22Rv1 (cell line): ENCODE measurements at regions not wholly inside any gene's neighbourhood (a gene's known extent, or its start where the extent isn't known, plus 50 kb on each side); places are given as distances from the start of the nearest gene placed in this dataset.

Source experiments
- H3K27ac ChIP-seq: fragments of 450-650 bp; 2 replicates; pipeline ENCODE4 v1.5.1; 2017
- ZFX ChIP-seq: fragments of 450-650 bp; IDR thresholded peaks from 2 replicates; pipeline ENCODE4 v1.6.1; 2017; ENCODE audit warnings: antibody characterized with exemption, borderline replicate concordance
- TF ChIP-seq, protein P1 (sequence below): fragments of 450-650 bp; IDR thresholded peaks from 2 replicates; pipeline ENCODE4 v1.5.1; 2017; ENCODE audit warnings: mild to moderate bottlenecking

DNA sequence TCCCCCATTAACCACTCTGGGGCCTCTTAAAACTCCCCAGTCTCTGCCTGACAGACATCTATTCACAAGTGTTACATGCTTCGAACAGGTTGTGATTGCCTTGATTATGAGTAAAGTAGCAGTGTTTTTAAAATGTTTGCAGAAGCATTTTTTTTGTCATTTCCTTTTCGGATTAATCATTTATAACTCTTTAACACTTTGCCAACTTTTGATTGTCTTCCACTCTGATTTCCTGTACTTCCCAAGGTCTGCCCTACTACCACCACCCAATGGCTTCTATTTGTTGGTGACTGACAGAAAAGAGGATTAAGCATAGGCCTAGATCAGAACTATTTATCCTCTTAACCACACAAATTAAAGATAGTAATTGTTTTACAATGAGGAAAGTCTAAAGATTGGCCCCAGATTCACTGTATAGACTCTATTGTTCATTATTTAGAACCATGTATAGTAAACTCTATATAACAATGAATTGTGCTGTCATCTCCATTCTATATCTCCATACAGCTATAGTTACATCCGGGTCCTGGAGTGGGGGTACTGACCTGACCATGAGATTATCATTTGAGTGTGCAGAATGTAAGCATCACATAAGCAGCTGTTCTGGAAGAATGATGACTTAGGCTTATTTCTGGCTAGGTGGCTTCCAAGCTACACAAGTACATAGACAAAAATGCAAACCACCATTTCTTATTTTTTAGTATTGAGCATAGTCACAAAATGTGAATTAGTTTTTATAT is 110.3 kb upstream of the RBMS1 start:
- no peak for TF ChIP-seq ZFX
- TF ChIP-seq, protein P1, sequence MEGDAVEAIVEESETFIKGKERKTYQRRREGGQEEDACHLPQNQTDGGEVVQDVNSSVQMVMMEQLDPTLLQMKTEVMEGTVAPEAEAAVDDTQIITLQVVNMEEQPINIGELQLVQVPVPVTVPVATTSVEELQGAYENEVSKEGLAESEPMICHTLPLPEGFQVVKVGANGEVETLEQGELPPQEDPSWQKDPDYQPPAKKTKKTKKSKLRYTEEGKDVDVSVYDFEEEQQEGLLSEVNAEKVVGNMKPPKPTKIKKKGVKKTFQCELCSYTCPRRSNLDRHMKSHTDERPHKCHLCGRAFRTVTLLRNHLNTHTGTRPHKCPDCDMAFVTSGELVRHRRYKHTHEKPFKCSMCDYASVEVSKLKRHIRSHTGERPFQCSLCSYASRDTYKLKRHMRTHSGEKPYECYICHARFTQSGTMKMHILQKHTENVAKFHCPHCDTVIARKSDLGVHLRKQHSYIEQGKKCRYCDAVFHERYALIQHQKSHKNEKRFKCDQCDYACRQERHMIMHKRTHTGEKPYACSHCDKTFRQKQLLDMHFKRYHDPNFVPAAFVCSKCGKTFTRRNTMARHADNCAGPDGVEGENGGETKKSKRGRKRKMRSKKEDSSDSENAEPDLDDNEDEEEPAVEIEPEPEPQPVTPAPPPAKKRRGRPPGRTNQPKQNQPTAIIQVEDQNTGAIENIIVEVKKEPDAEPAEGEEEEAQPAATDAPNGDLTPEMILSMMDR: no peak
- H3K27ac ChIP-seq: no peak overlapping the region

DNA sequence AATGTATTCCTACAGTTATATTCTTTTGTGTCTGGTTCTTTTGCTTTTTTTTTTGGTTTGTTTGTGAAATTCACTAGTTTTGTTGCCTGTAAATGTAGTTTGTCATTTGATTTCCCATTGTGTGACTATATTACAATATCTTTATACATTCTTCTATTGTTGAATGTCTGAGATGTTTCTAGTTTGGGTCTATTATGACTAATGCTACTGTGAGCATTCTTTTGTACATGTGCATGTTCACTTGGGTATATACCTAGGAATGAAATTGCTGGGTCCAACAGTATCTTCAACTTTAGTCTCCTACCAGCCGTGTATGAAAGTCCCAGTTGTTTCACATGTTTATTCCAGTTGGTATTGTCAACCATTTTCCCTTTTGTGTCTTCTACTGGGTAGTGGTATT is 112.7 kb upstream of the RBMS1 start:
- TF ChIP-seq, protein P1: no peak
- no peak for TF ChIP-seq ZFX
- no peak overlapping the region for H3K27ac ChIP-seq

DNA sequence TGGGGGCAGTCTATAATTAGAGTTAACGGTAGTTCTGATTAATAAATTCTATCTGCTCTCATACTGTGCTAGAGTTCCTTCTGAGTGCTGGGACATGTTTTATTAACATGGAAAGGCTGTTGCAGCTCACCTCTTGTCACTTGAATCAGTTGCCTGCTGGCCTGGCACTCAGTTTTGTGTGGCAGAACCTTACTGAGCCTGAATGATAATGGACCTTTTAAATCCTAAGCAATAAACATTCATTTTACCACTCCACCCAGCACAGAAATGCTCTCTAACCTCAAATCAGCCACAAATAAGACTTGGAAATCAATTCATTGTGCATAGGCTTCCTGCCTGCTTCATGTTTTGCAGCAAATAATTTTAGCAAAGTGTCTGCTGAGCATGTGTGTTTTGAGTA is 115.0 kb upstream of the RBMS1 start:
- no peak overlapping the region for H3K27ac ChIP-seq
- no peak for TF ChIP-seq ZFX
- TF ChIP-seq, protein P1: no peak

DNA sequence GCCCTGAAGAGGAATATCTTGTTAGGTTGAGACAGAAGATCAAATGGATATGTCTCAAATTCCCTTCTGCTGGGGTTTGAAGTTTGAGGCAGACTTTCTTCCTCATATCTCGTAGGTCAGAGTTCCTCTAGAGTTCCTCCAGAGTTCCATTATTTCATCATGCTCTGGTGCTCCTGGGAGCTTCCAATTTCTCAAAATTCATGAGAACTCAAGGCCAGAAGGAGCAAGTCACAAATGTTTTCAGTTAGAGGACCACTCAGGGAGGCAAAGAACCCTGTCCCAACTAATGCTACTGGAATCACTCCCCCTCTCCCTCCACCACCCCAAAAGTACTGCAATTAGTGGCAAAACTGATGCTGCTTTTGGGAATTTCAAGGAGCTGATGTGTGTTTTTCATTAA is 115.7 kb upstream of the RBMS1 start:
- no peak overlapping the region for H3K27ac ChIP-seq
- TF ChIP-seq, protein P1: no peak
- TF ChIP-seq ZFX: no peak

DNA sequence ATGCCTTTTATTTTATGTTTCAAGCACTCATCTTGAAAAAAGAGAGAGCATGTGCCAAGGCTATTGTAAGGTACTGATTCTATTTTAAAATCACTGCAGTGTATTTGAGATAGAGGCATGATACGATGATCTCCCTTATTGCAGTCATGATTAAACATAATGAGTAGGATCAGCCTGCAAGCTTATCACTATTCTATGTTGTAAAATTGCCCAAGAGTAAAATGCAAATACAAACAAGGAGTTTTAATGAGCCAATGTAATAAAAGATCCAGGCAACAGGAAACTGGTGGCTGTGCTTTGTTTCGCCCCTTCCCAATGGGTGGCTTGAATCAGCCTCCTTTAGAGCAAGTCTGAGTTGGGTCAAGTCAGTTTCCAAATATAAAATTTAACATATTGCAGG is 116.4 kb upstream of the RBMS1 start:
- H3K27ac ChIP-seq: no peak overlapping the region
- TF ChIP-seq, protein P1: no peak
- TF ChIP-seq ZFX: no peak

DNA sequence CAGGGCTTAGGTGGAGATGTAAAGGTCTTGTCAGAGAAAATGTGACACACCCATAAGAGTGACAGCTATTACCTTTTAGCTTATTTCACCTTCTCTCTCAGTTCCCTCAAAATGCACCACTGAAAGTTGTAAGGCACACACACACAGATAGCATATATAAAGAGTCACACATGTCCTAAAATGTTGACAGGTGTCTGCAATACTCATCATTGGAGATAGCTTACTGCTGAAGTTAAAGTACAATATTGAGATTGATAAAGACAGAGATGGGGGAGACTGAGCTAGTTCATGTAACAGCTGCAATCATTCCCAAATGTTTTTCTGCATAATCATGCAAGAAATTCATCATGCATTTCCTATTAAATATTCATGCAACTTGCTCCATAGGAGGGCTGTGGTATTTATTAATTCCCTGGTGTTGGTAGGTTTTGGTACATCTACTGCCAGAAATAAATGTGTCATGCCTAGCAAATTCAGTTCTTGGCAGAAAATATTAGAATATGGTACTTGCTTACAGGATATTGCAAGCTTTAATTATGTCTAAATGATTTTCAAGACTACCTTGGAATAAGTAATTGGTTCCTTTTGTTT is 118.8 kb upstream of the RBMS1 start:
- TF ChIP-seq ZFX: no peak
- TF ChIP-seq, protein P1: no peak
- no peak overlapping the region for H3K27ac ChIP-seq

DNA sequence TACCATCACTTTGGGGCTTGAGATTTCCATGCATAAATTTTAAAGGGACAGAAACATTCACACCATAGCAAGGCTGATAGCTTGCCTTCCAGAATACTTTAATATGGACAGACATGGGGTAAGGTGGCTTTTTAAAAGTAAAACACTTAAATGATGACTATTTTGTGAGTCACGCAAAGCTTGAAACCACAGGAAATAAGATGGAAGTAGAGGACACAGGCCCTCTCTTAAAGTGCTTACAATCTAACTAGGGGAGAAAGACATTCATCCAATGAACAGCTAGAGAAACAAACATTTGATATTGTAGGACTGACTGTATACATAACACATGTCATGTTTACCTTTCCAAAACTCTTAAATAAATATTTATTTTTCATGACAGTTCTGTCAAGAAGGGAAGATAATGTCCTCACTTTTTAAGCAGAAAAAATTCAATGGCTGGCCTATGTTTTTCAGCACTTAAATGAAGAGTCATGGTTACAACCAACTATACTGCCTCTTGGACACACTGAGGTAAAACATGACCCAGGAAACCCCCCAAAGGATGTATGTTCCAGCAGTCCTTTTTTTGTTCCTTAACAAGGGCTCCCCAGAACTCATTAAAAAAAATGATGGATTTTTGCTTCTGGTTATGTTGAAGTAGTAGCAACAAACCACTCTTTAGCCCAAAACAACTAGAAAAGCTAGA is 120.0 kb upstream of the RBMS1 start:
- TF ChIP-seq, protein P1: no peak
- TF ChIP-seq ZFX: no peak
- no peak overlapping the region for H3K27ac ChIP-seq
